GM08714 (cell line): ENCODE measurements at regions not wholly inside any gene's neighbourhood (a gene's known extent, or its start where the extent isn't known, plus 50 kb on each side); places are given as distances from the start of the nearest gene placed in this dataset.
"Not testable (repeated sequence)": the region's sequence is repeated elsewhere in the genome, so short reads cannot be mapped to it uniquely, and the experiment has no call there.

Experiments used
- H3K4me3 ChIP-seq: fragments of 200-500 bp; sonication (Bioruptor generic); 2 replicates; pipeline ENCODE4 v1.5.1; 2014; ENCODE audit warnings: mild to moderate bottlenecking, low read length, inconsistent platforms
- ZNF274 ChIP-seq: IDR thresholded peaks from 2 replicates; pipeline ENCODE4 v1.6.1; 2012; ENCODE audit warnings: mild to moderate bottlenecking, low read depth, low read length

DNA sequence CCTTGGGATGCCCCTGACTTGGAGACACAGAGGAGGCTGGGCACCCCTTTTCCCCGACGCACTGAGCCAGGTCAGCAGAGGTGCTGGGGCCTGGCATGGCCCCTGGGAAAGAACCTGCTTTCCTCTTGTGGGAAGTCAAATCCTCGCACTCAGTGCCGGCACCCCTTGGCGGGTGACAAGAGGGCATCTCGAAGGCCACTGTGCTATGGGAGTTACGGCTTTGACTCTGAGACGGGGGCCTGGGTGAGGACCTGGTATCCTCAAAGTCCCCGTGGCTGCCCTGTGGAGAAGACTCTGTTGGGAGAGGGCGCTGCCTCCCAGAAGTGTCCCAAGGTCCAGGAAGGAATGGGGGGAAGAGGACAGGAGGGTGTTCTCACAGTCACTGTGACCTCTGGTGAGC lies 117.0 kb downstream of the METRNL start:
- H3K4me3 ChIP-seq: no peak overlapping the region
- no peak for TF ChIP-seq ZNF274

DNA sequence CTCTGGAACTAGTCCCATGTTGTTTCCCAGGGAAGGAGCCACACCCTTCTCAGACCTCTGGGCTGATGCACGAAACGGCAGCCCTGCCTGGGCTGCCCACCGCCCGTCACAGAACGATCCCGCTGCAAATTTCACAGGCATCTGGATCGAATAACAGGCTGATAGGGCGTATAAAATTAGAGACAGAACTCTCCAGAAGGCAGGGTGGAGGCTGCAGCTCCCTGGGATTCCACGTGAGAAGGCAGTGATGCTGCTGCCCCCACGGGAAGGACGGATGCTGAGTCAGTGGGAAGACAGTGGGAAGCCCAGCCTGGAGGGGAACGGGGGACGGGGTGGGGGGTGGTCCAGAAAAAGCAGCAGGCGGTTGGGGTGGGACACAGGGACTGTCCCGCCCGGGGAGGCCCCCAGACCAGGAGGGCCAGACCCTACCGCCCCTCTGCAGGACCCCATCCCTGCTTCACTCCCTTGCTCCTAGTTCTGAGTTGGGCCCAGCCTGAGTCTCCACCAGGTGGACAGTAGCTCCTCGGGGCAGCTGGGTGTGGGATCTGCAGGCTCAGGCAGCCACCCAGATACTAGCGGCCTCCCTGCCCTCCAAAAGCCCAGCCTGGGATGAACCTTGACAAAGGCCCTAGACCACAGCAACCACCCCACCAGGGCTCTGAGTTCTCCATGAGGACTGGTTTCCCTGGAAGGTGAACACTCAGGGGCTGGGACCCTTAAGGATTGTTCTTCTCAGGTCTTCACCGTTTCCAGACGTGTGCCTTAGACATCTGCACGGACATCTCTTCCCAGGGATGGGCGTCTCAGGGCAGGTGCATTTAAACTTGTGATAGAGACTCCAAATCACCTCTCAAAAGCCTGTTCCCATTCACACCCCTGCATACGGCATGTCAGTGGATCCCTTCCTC lies 117.8 kb downstream of the METRNL start:
- H3K4me3 ChIP-seq: no peak overlapping the region
- TF ChIP-seq ZNF274: no peak

- no peak for TF ChIP-seq ZNF274
- H3K4me3 ChIP-seq: no peak overlapping the region
Measured at GRCh38 chr17:83198366-83199341, 119.2 kb downstream of the METRNL start.

DNA sequence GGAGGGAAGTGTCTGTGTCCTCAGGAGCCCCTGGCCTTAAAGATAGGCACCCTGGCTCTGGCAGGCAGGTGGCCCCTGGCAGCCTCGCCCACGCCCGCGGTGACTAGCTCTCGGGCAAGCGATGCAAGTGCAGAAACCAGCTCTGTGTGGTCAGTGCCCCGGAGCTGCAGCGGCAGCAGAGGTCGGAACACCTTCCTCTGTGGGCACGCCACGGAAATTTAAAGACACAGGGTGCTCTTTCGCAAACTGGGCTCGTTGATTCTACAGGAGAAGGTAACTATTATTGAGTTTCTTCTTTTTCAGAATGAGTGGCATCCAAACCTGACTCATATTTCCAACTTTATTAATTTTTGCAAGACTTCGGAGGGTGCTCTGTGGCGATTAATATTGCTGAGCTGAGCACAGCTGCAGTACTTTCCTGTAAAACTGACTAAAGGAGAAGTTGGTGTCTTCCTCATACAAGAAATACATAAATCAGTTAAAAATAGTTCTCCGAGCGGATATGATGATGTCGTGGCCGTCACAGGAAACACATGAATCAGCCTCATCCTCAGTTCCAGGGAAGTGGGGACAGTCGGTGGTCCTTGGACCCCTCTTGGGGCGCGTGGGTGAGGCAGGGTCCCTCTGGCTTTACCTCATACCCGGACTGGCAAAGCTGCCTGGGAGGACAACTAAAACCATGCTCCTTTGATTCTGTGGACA lies 120.2 kb downstream of the METRNL start:
- no peak for TF ChIP-seq ZNF274

DNA sequence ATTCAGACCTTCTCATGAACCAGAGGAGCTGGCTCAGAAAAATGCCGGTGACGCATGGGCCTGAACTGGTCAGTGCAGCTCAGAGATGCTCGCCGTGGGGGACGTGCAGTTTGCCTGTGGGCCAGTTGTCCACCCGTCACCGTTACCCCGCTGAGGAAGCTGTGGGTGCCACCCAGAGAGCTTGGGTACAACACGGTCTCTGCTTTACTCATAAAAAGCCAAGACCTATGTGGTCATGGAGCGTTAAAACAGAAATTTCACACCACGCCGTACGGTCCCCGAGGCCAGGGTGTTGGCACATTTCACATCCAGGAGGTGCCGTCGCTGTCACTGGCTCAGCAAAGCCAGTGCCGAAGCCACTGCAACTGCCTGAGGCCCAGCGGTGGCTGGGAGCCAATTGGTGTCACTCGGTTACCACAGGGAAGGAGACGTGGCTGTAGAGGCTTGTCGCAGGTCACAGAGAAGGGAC lies 120.9 kb downstream of the METRNL start:
- H3K4me3 ChIP-seq: no peak overlapping the region
- no peak for TF ChIP-seq ZNF274

More for the DNA sequence above, 120.2 kb downstream of the METRNL start:
- H3K4me3 ChIP-seq: peak overlapping the region; percentile 3; the same call in 1 of the 2 replicates

- no peak overlapping the region for H3K4me3 ChIP-seq
- no peak for TF ChIP-seq ZNF274
Measured at GRCh38 chr17:83200751-83201150, 121.3 kb downstream of the METRNL start.

DNA sequence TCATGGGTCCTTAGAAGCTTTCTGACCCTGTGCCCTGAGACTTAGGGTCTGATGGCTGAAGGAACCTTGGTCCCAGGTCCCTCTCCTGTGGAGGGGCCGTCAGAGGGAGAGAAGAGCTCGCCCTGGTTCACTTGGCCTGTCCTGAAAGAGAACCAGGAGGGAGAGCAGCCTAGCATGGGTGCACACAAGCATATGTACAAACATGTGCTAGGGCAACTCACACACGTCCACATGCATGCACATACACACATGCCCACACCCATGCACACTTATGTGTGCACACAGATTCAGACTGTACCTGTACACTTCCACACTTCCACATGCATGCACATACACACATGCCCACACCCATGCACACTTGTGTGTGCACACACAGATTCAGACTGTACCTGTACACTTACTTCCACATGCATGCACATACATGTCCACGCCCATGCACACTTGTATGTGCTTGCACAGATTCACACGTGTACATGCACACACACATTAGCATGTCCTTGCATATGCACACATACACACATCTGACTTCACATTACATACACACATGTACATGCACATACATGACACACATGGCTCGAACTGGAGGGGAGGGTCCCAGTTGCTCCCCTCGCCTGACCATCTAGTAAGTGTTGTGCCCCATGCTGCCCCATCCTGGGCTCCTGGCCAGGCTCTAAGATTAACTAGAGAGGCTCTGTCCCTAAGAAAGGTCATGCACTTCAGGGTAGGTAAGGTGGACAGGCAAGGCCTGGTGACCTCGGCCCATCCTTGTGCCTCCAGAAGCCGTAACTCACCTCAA lies 122.0 kb downstream of the METRNL start:
- TF ChIP-seq ZNF274: no peak
- no peak overlapping the region for H3K4me3 ChIP-seq

GRCh38 chr17:83202002-83203000 lies 122.9 kb downstream of the METRNL start:
- TF ChIP-seq ZNF274: no peak
- H3K4me3 ChIP-seq: no peak overlapping the region

GRCh38 chr17:83203073-83203471 lies 123.7 kb downstream of the METRNL start:
- no peak overlapping the region for H3K4me3 ChIP-seq
- TF ChIP-seq ZNF274: no peak

- H3K4me3 ChIP-seq: no peak overlapping the region
- no peak for TF ChIP-seq ZNF274
Measured at GRCh38 chr17:83203472-83204221, 124.2 kb downstream of the METRNL start.

- TF ChIP-seq ZNF274: no peak
- H3K4me3 ChIP-seq: no peak overlapping the region
Measured at GRCh38 chr17:83204230-83204725, 124.9 kb downstream of the METRNL start.

DNA sequence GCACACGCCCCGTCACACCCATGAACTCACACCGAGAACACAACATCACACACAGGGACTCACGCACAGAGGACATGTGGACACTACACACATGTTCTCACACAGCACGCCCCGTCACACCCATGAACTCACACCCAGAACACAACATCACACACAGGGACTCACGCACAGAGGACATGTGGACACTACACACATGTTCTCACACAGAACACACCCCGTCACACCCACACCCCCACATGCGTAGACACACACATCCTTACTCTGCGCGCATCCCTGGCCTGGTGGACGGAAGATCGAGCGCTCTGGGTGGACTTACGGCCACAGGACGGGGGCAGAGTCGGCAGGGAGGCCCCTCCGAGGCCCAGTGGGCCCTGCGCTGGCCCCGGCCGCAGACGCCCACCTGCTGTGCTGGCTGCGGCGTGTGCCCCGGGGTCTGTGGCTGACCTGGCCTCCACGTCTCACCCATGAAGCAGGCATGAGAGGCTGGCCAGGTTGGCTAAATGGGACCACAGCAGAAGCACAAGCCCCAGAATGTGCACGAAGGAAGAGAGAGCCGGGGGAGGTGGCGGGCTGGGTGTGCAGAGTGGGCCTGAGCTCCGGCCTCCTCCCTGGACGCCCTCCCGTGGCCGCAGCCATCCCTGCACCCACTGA lies 125.5 kb downstream of the METRNL start:
- not testable (repeated sequence) for H3K4me3 ChIP-seq

GRCh38 chr17:83205387-83206035 lies 126.1 kb downstream of the METRNL start:
- not testable (repeated sequence) for H3K4me3 ChIP-seq

GRCh38 chr17:83206036-83206394 lies 126.6 kb downstream of the METRNL start:
- H3K4me3 ChIP-seq: not testable (repeated sequence)

GRCh38 chr17:83206819-83207588 lies 127.6 kb downstream of the METRNL start:
- H3K4me3 ChIP-seq: not testable (repeated sequence)

- not testable (repeated sequence) for H3K4me3 ChIP-seq
Measured at GRCh38 chr17:83247001-83247400, 167.6 kb downstream of the METRNL start.
